HG03025 (cell line): ENCODE measurements at regions not wholly inside any gene's neighbourhood (a gene's known extent, or its start where the extent isn't known, plus 50 kb on each side); places are given as distances from the start of the nearest gene placed in this dataset.

Experiments
- ATAC-seq: cut with Tn5 transposase; IDR thresholded peaks from one replicate; pipeline ENCODE4 v1.9.1; 2021; ENCODE audit warnings: mild to moderate bottlenecking, moderate library complexity; ENCODE audit not compliant: unreplicated experiment, low FRiP score

DNA sequence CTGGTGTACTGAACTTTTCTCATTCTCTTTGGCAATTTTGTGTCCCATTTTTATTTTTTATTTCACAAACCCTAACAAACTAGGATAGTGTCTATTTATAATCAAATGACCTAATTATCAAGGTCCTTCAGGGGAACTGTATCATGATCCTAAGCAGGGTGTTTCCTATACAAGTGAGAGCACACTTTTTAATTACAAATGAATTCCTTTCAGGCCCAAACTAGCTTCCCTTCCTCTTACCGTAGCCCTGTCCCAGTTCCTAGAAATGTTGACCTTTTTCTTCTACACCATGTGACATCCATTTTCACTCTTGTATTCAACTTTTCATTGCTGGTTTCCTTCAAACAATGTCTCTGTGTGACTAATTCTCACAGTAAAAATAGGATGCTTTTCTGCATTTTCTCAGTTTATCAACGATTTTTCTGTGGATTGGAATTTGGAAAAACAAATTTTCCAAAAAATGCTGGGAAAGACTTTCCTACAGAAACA lies 411.4 kb downstream of the CCDC91 start:
- no peak for ATAC-seq

DNA sequence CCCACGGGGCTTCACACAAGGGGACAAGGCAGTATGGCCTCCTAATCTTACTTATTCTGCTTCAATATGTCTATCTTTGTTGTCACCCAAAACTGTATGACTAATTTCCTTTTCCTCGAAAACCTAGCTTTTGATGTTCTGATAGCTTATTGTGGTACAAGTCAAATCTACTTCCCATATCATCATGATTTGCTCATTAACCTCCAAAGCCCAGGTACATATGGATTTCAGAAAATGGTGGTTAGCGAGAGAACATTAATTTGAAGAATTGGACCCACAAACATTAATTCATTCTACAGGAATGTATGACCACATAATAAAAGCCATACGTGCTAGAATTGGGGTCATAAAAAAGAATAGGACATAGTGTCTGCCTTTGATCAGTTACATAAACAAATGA lies 412.5 kb downstream of the CCDC91 start:
- ATAC-seq = no peak

DNA sequence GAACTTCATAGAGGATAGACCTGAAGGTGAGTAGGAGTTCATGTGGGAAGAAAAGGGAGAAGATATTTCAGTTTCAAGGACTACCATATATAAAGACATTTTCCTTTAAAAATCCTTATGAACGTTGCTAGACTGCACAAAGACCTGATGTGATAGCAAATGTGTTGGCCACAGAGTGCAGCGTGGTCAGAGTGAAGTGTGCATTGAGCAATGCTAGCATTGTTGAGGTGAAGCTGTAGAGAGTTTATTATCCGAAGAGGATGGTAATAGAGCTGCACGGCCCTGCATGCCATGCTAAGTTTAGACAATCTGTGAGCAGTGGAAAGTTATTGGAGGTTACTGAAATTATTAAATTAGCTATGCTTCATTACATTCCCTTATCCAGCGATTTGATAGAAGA lies 413.0 kb downstream of the CCDC91 start:
- no peak for ATAC-seq

DNA sequence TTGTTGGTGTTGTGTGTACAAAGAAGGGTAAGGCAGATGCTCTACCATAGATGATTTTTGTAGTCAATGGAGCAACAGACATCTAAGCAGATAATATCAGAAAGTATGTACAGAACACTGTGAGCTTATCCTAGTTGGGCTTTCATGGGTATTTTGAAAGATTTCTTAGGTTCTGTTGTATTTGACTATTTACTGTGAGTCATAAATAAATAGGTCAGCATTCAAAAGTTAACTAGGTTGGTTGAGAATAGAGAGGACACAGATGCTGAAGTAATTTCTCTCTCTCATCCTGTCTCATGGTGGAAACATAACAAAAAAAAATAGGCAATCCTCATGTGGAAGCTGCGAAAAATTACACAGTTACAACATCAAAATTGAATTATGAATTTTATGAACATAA lies 413.5 kb downstream of the CCDC91 start:
- no peak for ATAC-seq

DNA sequence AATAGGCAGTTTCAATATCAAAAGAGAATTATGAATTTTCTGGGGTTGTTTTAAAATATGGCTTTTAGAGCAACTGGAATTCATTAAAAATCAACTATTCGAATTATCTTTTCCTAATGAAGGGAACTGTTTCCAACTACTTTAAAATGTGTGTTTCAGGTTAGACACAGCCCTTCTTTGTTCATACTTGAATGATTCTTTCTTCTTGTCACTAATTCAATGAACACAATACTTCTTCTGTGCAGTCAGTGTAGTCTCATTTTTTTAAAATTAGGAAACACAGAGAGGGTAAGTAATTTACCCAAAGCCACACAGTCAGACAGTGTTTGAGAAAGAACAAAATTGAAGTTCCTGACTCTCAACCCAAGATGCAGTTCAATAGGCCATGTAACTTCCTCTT lies 414.0 kb downstream of the CCDC91 start:
- ATAC-seq = no peak

DNA sequence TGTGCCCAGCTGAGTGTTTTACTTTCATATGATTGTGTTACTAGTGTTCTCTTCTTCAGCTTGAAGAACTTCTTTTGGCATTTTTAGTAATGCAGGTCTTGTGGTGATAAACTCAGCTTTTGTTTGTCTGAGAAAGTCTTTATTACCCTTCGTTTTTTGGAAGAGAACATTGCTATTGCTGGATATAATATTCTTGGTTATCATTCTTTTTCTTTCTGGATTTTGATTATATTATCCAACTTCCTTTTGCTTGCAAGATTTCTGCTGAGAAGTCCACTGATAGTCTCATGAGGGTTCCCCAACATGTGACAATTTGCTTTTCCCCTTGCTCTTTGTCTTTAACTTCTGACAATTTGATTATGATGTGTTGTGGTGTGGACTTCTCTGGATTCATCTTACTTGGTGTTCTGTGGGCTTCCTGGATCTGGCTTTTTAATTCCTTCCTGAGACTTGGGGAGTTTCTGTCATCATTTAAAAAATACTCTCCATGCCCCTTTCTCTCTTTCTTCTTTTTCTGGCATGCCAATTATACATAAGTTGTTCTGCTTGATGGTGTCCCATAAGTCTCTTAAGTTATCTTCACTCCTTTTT lies 416.8 kb downstream of the CCDC91 start:
- no peak for ATAC-seq

DNA sequence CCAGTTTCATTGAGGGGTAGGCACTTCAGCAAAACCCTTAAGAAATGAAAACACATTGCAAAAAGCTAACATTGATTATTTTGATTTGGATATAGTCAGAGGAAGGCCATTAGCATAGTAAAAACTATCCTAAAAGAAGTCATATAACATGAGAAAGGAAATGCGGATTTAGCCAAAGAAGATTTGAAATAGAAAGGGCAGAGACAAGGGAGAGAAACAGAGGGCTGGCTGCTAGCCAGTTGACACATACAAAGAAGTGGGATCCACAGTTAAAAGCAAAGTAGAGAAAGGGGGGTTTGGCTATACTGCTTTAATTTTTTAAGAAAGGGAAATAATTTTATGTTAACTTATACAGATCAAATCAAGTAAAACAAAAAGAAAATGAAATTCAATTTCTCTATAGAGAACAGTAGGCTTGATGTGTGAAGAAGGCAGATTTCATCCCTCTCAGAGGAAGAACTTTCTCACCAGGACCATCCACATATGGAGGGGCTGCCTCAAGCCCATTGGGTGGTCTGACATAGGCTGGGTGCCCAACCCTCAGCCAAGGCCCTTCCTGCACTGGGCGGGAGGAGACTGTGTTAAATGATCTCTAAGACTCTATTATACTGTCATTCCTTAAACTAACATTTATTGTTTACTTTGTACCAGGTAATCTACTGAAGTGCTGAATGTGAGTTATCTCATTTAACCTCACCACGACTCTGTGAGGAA lies 420.3 kb downstream of the CCDC91 start:
- ATAC-seq = no peak

DNA sequence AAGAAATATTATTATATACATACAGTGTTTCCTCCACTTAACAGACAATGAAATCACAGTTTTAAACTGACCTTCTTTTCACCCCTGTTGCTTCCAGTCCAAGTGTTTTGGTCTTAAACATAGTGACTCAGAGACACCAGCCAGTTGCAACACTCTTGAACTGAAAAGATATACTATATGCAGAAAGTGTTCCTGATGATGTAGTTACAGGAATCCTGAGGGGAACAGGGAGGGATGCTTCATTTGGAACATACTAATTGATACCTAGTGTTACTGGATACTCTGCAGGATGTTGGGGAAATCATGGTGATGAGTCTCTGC lies 420.8 kb downstream of the CCDC91 start:
- ATAC-seq = no peak

DNA sequence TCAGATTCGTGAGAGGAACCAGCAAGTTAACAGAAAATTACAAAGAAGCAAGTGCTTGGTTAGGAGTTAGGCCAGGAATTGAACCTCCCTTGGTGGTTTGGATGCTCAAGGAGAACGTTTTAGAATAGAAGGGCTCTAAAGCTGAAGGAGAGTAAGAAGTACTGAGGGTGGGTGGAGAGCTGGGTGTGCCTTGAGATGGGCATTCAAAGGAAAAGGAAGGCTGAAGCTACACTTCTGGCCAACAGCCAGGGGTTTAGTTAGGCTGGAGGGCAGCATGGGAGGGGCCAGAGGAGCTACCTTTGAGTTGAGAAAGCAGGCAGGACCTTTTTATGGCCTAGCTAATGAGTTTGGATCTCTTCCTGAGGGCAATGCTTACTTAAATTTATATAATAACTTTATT lies 421.2 kb downstream of the CCDC91 start:
- no peak for ATAC-seq

DNA sequence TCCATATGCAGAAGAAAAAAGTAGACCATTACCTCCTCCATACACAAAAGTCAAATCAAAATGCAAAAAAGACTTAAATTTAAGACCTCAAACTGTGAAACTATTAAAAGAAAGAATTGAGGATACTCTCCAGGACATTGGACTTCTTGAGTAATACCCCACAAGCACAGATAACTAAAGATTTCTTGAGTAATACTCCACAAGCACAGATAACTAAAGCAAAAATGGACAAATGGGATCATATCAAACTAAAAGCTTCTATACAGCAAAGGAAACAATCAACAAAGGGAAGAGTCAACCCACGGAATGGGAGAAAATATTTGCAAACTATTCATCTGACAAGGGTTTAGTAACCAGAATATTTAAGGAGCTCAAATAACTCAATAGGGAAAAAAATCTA lies 427.9 kb downstream of the CCDC91 start:
- ATAC-seq = no peak

DNA sequence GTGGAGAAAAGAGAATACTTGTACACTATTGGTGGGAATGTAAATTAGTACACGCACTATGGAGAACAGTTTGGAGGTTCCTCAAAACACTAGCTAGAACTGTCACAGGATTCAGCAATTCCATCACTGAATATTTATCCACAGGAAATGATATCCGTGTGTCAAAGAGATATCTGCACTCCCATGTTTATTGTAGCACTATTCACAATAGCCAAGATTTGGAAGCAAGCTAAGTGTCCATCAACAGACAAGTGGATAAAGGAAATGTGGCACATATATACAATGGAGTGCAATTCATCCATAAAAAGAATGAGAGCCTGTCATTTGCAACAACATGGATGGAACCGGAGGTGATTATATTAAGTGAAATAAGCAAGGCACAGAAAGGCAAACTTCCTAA lies 428.5 kb downstream of the CCDC91 start:
- ATAC-seq = no peak

DNA sequence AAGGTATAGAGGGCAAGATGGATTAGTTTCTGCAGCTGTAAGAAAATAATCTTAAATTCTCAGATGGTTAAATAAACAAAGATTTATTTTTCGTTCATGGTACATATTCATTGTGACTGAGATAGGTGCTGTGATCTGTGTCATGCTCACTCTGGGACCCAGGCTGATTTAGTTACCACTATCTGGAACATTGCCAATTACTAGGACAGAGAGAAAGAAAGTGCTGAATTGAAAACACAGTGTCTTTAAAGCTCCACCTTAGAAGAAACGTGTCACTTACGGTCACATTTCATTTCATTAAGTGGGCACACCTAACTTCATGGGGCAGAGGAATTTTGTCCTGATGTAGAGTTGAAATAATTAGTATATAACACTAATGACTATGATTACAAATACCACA lies 430.0 kb downstream of the CCDC91 start:
- ATAC-seq = no peak

DNA sequence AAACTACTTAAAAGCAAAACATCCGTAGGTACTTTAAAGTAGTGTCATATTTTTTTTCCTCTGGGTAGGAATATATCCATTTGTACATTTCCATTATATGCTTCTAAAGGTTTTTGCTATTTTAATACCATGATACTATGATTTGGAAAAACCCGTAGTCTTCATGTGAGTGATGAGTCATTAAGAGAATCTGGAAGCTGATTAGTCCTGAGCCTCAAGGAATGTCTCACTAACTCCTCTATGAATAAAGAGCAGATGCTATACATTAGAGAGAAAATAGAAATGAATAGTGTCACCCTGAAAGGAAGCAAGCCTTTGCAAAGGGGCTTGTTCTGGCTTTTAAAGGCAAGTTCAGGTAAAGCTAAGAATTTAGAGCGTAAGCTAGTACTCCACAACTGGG lies 432.1 kb downstream of the CCDC91 start:
- no peak for ATAC-seq

DNA sequence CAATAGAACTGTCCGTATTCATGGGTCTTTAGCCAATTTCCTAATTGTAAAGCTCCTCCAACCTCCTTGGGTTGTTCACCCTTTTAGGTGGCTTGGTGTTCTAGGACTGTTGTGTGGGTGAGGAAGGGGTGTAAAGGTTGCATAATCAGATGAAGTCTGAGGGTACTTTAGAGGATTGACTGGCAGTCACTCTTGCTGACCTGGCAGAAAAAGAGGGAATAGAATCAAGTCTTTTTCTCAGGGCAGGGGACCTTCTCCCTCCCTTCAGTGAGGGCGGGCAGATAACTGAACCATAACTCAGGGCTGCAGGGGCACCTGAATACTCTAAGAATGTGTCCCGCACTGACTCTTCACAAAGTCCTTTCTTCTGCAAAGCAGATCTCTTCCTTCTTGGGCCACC lies 436.2 kb downstream of the CCDC91 start:
- ATAC-seq = no peak

DNA sequence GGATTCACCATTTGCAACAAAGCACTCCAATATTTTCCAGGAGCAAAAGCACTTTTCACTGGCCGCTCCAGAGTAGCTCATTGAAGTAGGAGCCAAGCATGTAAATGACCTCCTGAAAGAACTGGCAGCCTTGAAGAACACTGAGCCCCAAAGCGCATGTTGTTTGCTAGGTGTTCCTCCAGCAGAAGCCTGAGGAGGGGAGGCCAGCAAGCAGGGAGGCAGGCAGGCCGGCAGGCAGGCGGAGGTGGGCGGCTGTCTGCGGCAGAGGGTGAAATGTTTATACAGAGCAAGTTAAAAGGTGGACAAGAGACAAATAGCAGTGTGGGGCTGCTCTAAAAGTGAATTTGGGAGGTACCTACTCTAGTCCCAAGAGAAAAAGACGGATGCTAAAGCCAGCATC lies 439.4 kb downstream of the CCDC91 start:
- ATAC-seq = no peak

DNA sequence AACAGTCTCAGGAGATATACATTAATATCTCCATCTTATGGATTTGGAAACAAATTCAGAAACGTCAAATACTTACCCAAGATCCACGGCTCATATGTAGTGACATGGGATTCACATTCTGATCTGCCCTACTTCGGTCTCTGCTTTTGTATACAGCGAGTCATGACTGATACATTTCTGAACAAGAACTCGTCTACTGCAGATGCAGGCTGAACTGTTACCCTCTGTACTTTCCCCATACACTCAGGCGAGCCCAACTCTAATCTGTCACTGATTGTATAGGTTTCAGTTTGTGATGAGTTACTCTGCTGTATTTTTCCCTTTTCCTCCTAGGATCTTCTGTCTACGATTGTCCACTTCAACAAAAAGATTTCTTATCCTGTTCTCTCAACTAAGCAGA lies 441.6 kb downstream of the CCDC91 start:
- ATAC-seq = no peak

DNA sequence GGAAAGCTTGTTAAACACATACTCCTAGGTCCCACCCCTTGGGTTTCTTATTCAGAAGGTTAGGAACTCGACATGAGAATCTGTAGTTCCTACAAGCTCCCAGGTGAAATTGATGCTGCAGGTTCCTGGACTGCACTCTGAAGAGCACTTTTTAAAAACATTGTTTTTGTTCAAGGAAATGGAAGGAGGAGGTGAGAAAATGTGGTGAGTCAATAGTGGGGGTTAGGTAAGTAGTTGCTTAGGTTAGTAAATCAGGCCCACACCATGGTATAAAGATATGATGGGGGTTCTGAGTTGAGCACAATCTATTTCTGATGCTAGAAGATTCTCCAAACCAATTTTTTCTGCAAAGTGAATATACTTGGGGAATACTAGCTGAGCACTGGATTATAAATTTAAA lies 450.3 kb downstream of the CCDC91 start:
- ATAC-seq = no peak

DNA sequence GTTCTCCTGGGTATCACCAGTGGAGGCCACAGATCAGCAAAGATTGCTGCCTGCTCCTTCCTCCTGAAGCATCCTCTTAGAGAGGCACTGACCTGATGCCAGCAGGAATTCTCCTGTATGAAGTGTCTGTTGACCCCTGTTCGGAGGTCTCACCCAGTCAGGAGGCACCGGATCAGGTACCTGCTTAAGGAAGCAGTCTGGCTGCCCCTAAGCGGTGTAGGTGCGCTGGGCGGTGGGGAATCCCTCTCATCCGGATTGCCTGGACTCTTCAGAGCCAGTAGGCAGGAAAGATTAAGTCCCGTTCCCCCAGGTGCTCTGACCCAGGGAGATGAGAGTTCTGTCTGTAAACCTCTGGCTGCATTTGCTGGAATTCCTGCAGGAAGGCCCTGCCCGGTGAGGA lies 455.2 kb downstream of the CCDC91 start:
- ATAC-seq = no peak

DNA sequence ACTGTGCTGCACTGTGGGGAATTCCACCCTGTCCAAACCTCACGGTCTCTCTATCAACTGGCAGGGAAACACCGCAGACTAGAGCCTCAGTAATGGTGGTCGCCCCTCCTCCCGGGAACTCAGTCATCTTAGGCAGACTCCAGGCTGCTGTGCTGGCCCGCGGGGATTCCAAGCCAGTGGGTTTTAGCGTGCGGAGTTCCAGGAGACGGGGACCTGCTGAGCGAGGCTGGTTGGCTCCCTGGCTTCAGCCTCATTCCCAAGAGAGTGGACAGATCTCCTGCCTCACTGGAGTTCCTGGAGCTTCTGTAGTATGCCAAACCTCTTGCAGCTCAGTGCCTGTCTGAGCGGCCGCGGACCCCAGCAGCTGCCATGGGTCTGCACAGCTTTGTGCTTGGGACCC lies 455.6 kb downstream of the CCDC91 start:
- no peak for ATAC-seq

DNA sequence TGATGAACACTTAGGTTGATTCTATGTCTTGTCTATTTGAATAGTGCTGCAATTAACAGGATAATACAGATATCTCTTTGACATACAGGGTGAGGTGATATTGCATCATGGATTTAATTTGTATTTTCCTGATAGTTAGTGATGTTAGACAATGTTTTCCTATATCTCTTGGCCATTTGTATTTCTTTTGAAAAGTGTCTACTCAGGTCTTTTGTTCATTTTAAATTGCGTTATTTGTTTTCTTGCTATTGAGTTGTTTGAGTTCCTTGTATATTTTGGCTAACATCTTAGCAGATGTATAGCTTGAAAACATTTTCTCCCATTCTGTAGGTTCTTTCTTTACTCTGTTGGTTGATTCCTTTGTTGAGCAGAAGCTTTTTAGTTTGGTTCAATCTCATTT lies 460.6 kb downstream of the CCDC91 start:
- no peak for ATAC-seq

DNA sequence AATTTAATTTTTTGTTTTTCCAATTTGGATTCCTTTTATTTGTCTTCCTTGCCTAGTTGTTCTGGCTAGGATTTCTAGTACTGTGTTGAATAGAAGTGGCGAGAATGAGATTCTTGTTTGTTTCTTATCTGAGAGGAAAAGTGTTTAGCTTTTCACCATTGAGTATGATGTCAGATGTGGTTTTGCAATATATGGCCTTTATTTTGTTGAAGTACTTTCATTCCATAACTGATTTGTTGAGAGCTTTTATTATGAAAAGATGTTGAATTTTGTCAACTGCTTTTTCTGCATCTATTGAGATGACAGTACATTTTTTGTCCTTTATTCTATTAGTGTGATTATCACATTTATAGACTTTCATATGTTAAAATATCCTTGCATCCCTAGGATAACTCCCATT lies 462.0 kb downstream of the CCDC91 start:
- no peak for ATAC-seq

DNA sequence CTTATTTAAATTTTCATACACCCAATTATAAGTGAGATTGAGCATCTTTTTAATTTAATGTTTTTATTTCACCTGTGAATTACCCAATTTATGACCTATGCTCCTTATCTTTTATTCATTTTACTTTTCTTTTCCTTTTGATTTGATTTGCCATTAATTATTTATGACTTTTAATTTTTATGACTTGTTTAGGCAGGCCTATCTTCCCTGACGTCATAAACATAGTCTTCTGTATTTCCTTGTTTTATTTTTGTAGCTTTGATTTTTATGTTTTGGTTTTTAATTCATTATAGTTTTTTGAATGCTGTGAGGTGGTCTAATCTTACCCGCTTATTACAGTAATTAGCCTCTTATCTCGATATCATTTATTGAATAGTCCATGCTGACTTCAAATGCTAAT lies 467.1 kb upstream of the FAR2 start:
- ATAC-seq = no peak

DNA sequence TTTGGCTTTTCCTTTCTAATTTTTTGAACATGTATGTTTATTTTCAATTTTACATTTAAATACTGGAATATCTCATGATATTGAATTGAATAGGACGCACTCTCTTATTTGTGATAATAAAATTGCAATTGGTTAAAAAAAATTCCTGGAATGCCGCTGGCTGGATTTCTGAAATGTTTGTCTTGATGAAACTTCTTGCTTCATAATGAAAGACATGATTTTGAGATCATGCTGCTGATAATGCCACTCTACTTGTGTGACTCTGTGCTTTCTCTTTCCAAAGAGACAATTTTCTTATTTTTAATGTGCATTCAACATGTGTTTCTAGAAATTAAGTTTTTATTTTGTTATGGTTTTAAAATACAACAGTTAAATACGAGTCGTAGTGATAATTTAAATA lies 465.7 kb upstream of the FAR2 start:
- ATAC-seq = no peak
